HepG2 (cell line): ENCODE measurements at regions not wholly inside any gene's neighbourhood (a gene's known extent, or its start where the extent isn't known, plus 50 kb on each side); places are given as distances from the start of the nearest gene placed in this dataset.

Experiments used
- ATAC-seq: fragments of 200-7000 bp; cut with Tn5 transposase; 3 replicates; pipeline ENCODE4 v1.9.1; 2020; ENCODE audit warnings: mild to moderate bottlenecking, moderate library complexity
- BruUV-seq: library from RNA; stranded (reverse); fragments of 400-500 nt; replicated peaks from 2 replicates; lab custom pipeline; 2021; lab: Mats Ljungman, UMichigan
- CTCF ChIA-PET: fragments of 300-600 bp; formaldehyde crosslinking; extraction: SDS; loops from one replicate; lab custom pipeline; 2021; ENCODE audit warnings: low total read pairs, inconsistent platforms, low intra/inter-chr PET ratio; lab: Yijun Ruan, JAX
- POLR2A ChIA-PET: fragments of 350-600 bp; sonication (Branson Sonifier 250); formaldehyde crosslinking; loops from one replicate; lab custom pipeline; 2020; ENCODE audit warnings: antibody characterized with exemption, inconsistent platforms; lab: Yijun Ruan, JAX
- DNase-seq: peaks from one replicate; pipeline ENCODE4 v3.0.0-alpha.2; 2015; ENCODE audit warnings: low spot score
- FAIRE-seq: peaks from 3 replicates; lab custom pipeline; 2011; peaks lifted over from hg19 to GRCh38; lab: Jason Lieb, UNC
- H2AFZ ChIP-seq: one replicate; pipeline ENCODE4 v1.6.1; 2011; ENCODE audit warnings: low read length, inconsistent platforms
- H3K27ac ChIP-seq: fragments of 300-600 bp; 3 replicates; pipeline ENCODE4 v1.8.0; 2011; ENCODE audit warnings: mixed run types, mild to moderate bottlenecking, mixed read lengths, low read length, inconsistent platforms; ENCODE audit not compliant: insufficient read depth; ENCODE audit errors: extremely low read length
- H3K27me3 ChIP-seq, 2 experiments: fragments of 200-600 bp in 1 of 2; 2 replicates in 1 of 2; 3 replicates in 1 of 2; pipeline versions ENCODE4 v1.6.0 to v1.8.0; 2011; ENCODE audit warnings: low read length in 2 of 2, mild to moderate bottlenecking in 2 of 2, moderate library complexity in 2 of 2, inconsistent platforms in 1 of 2; ENCODE audit not compliant: insufficient read depth in 2 of 2, control insufficient read depth in 1 of 2
- H3K36me3 ChIP-seq, 2 experiments: fragments of 200-600 bp in 1 of 2; replicated peaks in 1 of 2; 2 replicates in 1 of 2; 3 replicates in 1 of 2; pipeline versions ENCODE4 v1.5.1 to v1.8.0; 2011; ENCODE audit warnings: low read length in 2 of 2, inconsistent platforms in 1 of 2; ENCODE audit not compliant: insufficient read depth in 2 of 2, control insufficient read depth in 1 of 2
- H3K4me1 ChIP-seq: 2 replicates; pipeline ENCODE4 v1.5.1; 2012; ENCODE audit warnings: low read length, inconsistent platforms; ENCODE audit not compliant: insufficient read depth
- H3K4me2 ChIP-seq: 2 replicates; pipeline ENCODE4 v1.6.0; 2011; ENCODE audit warnings: low read depth, low read length, inconsistent platforms
- H3K4me3 ChIP-seq, 3 experiments: fragments of 200-600 bp in 1 of 3; sonication (generic), shearing (Covaris generic) in 1 of 3; replicated peaks in 1 of 3; 2 replicates each; pipeline ENCODE4 v1.5.1; 2011 to 2016; ENCODE audit warnings: low read length in 3 of 3, inconsistent platforms in 2 of 3, low read depth in 2 of 3, mild to moderate bottlenecking in 2 of 3, control low read depth in 1 of 3, mixed read lengths in 1 of 3; ENCODE audit not compliant: insufficient read depth in 1 of 3
- H3K79me2 ChIP-seq: one replicate; pipeline ENCODE4 v1.6.1; 2011; ENCODE audit warnings: low read length, inconsistent platforms; ENCODE audit not compliant: insufficient read depth
- H3K9ac ChIP-seq: 2 replicates; pipeline ENCODE4 v1.6.0; 2011; ENCODE audit warnings: mild to moderate bottlenecking, low read depth, low read length, inconsistent platforms; ENCODE audit not compliant: insufficient read depth
- H3K9me3 ChIP-seq: 2 replicates; pipeline ENCODE4 v1.5.1; 2012; ENCODE audit warnings: mild to moderate bottlenecking, low read length
- H4K20me1 ChIP-seq: 2 replicates; pipeline ENCODE4 v1.6.0; 2011; ENCODE audit warnings: inconsistent platforms, mild to moderate bottlenecking, low read length, moderate library complexity; ENCODE audit not compliant: insufficient read depth
- ATF3 ChIP-seq: sonication (generic); formaldehyde crosslinking; IDR thresholded peaks from 2 replicates; pipeline ENCODE4 v1.4.0; 2020; ENCODE audit warnings: missing genetic modification reagents
- KLF15 ChIP-seq: sonication (generic); formaldehyde crosslinking; IDR thresholded peaks from 2 replicates; pipeline ENCODE4 v1.8.1; 2023; ENCODE audit warnings: borderline replicate concordance, mild to moderate bottlenecking, inconsistent platforms, missing genetic modification reagents, mixed read lengths
- MXD3 ChIP-seq: IDR thresholded peaks from 2 replicates; pipeline ENCODE4 v1.6.1; 2016; ENCODE audit warnings: mild to moderate bottlenecking, missing biosample characterization, missing genetic modification reagents
- NFIB ChIP-seq: sonication (generic); formaldehyde crosslinking; IDR thresholded peaks from 2 replicates; pipeline ENCODE4 v1.9.0; 2021; ENCODE audit warnings: missing genetic modification reagents, mild to moderate bottlenecking, borderline replicate concordance
- PCBP1 ChIP-seq: fragments of 200-400 bp; formaldehyde crosslinking; IDR thresholded peaks from 2 replicates; pipeline ENCODE4 v1.6.1; 2017; ENCODE audit warnings: mild to moderate bottlenecking, low read depth, low read length, borderline replicate concordance
- PRDM15 ChIP-seq: sonication (generic); formaldehyde crosslinking; IDR thresholded peaks from 2 replicates; pipeline ENCODE4 v1.4.0; 2020; ENCODE audit warnings: missing genetic modification reagents
- USF2 ChIP-seq, 2 experiments: sonication (generic) in 1 of 2; formaldehyde crosslinking in 1 of 2; IDR thresholded peaks; 2 replicates each; pipeline versions ENCODE4 v1.5.1 to v1.6.1; 2011 to 2020; ENCODE audit warnings: borderline replicate concordance in 1 of 2, low read depth in 1 of 2, low read length in 1 of 2, mild to moderate bottlenecking in 1 of 2, missing genetic modification reagents in 1 of 2, moderate library complexity in 1 of 2
- ZNF235 ChIP-seq: sonication (generic); formaldehyde crosslinking; IDR thresholded peaks from 2 replicates; pipeline ENCODE4 v1.8.1; 2023; ENCODE audit warnings: mild to moderate bottlenecking, missing genetic modification reagents, borderline replicate concordance
- ZNF326 ChIP-seq: sonication (generic); formaldehyde crosslinking; IDR thresholded peaks from 2 replicates; pipeline ENCODE4 v1.4.0; 2020; ENCODE audit warnings: missing genetic modification reagents, borderline replicate concordance
- ZNF333 ChIP-seq: sonication (generic); formaldehyde crosslinking; IDR thresholded peaks from 2 replicates; pipeline ENCODE4 v1.4.0; 2020; ENCODE audit warnings: mild to moderate bottlenecking, missing genetic modification reagents, borderline replicate concordance
- ZNF607 ChIP-seq: sonication (generic); formaldehyde crosslinking; IDR thresholded peaks from 2 replicates; pipeline ENCODE4 v1.5.1; 2020; ENCODE audit warnings: missing genetic modification reagents, mild to moderate bottlenecking, borderline replicate concordance
- ZNF720 ChIP-seq: sonication (generic); formaldehyde crosslinking; IDR thresholded peaks from 2 replicates; pipeline ENCODE4 v1.4.0; 2020; ENCODE audit warnings: missing genetic modification reagents
- in situ Hi-C: cut with HindIII; loops from 2 replicates; pipeline ENCODE4 v1.10.0; 2017; ENCODE audit warnings: low pct_unique_long_range_greater_than_20kb; ENCODE audit not compliant: extremely low pct_ligation_motif_present
- intact Hi-C: fragments of 100-400 bp; cut with micrococcal nuclease; formaldehyde crosslinking; loops from one replicate; pipeline ENCODE4 v1.10.0; 2022; ENCODE audit not compliant: unreplicated experiment

GRCh38 chr6:139703780-139704179 is 329.3 kb upstream of the CITED2 start (continued):
- TF ChIP-seq MXD3 = no peak

- no peak for ATAC-seq
- Histone ChIP-seq H2AFZ (no peak overlapping the region), H3K9me3 (no peaks in the 10 kb centered on the region), H3K4me1 (no peaks in the 10 kb centered on the region), H3K27me3 (no peaks in the 10 kb centered on the region), H4K20me1 (no peaks in the 10 kb centered on the region), H3K9ac (no peak overlapping the region), H3K27ac (no peak overlapping the region), H3K79me2 (no peaks in the 10 kb centered on the region), H3K4me2 (no peak overlapping the region), H3K36me3 (no peaks in the 10 kb centered on the region), H3K4me3 (no peak overlapping the region)
- DNase-seq = no peak
- in situ Hi-C loops (no loop called here), intact Hi-C loops (no loop called here)
- BruUV-seq = no TSS peak
- no peak for FAIRE-seq
- TF ChIP-seq ZNF235 (no peak), PCBP1 (no peak), PRDM15 (CRISPR knock-in tag) (no peak), ZNF607 (no peak), USF2 (IDR thresholded peaks at IDR 0.05; ENCODE audit: low read depth, low read length) (no peak), USF2 (CRISPR knock-in tag; IDR thresholded peaks at IDR 0.05; ENCODE audit: borderline replicate concordance) (no peak), NFIB (CRISPR knock-in tag) (no peak), ZNF326 (no peak), ZNF720 (CRISPR knock-in tag) (no peak), ZNF333 (CRISPR knock-in tag) (no peak), KLF15 (no peak), ATF3 (CRISPR knock-in tag) (no peak)
- CTCF ChIA-PET = no interaction called here
- POLR2A ChIA-PET = no interaction called here
Measured at GRCh38 chr6:139702706-139703105, 328.3 kb upstream of the CITED2 start.
